ENCODE measurements at regions not wholly inside any gene's neighbourhood (a gene's known extent, or its start where the extent isn't known, plus 50 kb on each side); places are given as distances from the start of the nearest gene placed in this dataset.

DNA sequence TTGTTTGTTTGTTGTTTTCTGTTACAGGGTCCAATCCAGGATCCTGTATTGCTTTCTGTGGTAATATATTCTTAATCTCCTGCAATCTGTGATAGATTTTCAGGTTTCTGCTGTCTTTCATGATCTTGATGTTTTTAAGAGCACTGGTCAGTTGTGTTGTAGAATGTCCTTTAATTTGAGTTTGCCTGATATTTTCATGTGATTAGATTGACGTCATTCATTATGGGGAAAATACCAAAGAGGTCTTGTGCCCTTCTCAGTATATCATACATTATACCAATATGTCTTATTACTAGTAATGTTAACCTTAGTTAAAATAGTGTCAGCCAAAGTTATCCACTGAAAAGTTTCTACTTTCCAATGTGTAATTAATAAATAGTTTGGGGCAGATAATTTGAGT is 929.3 kb downstream of the PCDH19 start:
- no peak overlapping the region for H3K4me2 ChIP-seq
- H3K36me3 ChIP-seq (ENCODE audit: insufficient read depth): no peaks in the 10 kb centered on the region
- no peaks in the 10 kb centered on the region for H3K9me2 ChIP-seq (ENCODE audit: insufficient read depth)
- H3K79me2 ChIP-seq (replicated peaks; ENCODE audit: insufficient read depth): no peaks in the 10 kb centered on the region
- Mint-ChIP-seq H3K4me1 (peaks cover 6% of the 10 kb centered on the region; the same call in 1 of the 3 replicates), H3K27me3 (ENCODE audit: insufficient read depth, low read depth, poor library complexity) (no peaks in the 10 kb centered on the region), H3K36me3 (ENCODE audit: low read depth) (no peaks in the 10 kb centered on the region), H3K27ac (no peak overlapping the region), H3K9me3 (no peaks in the 10 kb centered on the region), H3K4me3 (no peak overlapping the region)
- no peaks in the 10 kb centered on the region for H3K27me3 ChIP-seq (ENCODE audit: insufficient read depth)
- DNase-seq (ENCODE audit: low spot score): no peak
- ATAC-seq: no peak
- H2AFZ ChIP-seq: no peak overlapping the region
- no peaks in the 10 kb centered on the region for H3F3A ChIP-seq (replicated peaks; ENCODE audit: low read depth)
- TF ChIP-seq ZNF114 (CRISPR knock-in tag; IDR thresholded peaks at IDR 0.05) (no peak), NANOG (IDR thresholded peaks at IDR 0.05; ENCODE audit: borderline replicate concordance) (no peak), ZNF331 (CRISPR knock-in tag; IDR thresholded peaks at IDR 0.05; ENCODE audit: low read depth) (no peak), JUNB (IDR thresholded peaks at IDR 0.05; ENCODE audit: unreplicated experiment) (no peak), POLR2AphosphoS5 (IDR thresholded peaks at IDR 0.05; ENCODE audit: low read depth) (no peak), EZH2 (IDR thresholded peaks at IDR 0.05; ENCODE audit: low read depth, unreplicated experiment) (no peak), ZNF462 (CRISPR knock-in tag; IDR thresholded peaks at IDR 0.05) (no peak), CTCF (conservative IDR thresholded peaks at IDR 0.05; ENCODE audit: low read depth in 2 of 2) (no peak), EZH2phosphoT487 (IDR thresholded peaks at IDR 0.05; ENCODE audit: unreplicated experiment) (no peak), STAT1 (IDR thresholded peaks at IDR 0.05; ENCODE audit: unreplicated experiment) (no peak), CREB1 (CRISPR knock-in tag; IDR thresholded peaks at IDR 0.05; ENCODE audit: low read depth) (no peak)
- TF ChIP-seq, protein P1, sequence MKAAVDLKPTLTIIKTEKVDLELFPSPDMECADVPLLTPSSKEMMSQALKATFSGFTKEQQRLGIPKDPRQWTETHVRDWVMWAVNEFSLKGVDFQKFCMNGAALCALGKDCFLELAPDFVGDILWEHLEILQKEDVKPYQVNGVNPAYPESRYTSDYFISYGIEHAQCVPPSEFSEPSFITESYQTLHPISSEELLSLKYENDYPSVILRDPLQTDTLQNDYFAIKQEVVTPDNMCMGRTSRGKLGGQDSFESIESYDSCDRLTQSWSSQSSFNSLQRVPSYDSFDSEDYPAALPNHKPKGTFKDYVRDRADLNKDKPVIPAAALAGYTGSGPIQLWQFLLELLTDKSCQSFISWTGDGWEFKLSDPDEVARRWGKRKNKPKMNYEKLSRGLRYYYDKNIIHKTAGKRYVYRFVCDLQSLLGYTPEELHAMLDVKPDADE (IDR thresholded peaks at IDR 0.05): no peak
- TF ChIP-seq, protein P2, sequence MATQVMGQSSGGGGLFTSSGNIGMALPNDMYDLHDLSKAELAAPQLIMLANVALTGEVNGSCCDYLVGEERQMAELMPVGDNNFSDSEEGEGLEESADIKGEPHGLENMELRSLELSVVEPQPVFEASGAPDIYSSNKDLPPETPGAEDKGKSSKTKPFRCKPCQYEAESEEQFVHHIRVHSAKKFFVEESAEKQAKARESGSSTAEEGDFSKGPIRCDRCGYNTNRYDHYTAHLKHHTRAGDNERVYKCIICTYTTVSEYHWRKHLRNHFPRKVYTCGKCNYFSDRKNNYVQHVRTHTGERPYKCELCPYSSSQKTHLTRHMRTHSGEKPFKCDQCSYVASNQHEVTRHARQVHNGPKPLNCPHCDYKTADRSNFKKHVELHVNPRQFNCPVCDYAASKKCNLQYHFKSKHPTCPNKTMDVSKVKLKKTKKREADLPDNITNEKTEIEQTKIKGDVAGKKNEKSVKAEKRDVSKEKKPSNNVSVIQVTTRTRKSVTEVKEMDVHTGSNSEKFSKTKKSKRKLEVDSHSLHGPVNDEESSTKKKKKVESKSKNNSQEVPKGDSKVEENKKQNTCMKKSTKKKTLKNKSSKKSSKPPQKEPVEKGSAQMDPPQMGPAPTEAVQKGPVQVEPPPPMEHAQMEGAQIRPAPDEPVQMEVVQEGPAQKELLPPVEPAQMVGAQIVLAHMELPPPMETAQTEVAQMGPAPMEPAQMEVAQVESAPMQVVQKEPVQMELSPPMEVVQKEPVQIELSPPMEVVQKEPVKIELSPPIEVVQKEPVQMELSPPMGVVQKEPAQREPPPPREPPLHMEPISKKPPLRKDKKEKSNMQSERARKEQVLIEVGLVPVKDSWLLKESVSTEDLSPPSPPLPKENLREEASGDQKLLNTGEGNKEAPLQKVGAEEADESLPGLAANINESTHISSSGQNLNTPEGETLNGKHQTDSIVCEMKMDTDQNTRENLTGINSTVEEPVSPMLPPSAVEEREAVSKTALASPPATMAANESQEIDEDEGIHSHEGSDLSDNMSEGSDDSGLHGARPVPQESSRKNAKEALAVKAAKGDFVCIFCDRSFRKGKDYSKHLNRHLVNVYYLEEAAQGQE (IDR thresholded peaks at IDR 0.05; ENCODE audit: unreplicated experiment): no peak
- no peaks in the 10 kb centered on the region for H4K20me1 ChIP-seq (replicated peaks; ENCODE audit: insufficient read depth)
- H3K4me3 ChIP-seq: no peak overlapping the region
- H3K4me1 ChIP-seq (ENCODE audit: insufficient read depth): no peaks in the 10 kb centered on the region; the same call in 1 of the 2 replicates
- H3K27ac ChIP-seq (ENCODE audit: low read depth): no peak overlapping the region

Measured in GM23338 (cell line).